ENCODE measurements at regions not wholly inside any gene's neighbourhood (a gene's known extent, or its start where the extent isn't known, plus 50 kb on each side); places are given as distances from the start of the nearest gene placed in this dataset.
"Not testable (repeated sequence)": the region's sequence is repeated elsewhere in the genome, so short reads cannot be mapped to it uniquely, and the experiment has no call there.

- H3K4me1 Mint-ChIP-seq, result no peaks in the 10 kb centered on the region
- no peak overlapping the region for H3K27ac Mint-ChIP-seq
- no peaks in the 10 kb centered on the region for H3K27me3 Mint-ChIP-seq (ENCODE audit: low read depth)
- no peaks in the 10 kb centered on the region for H3K9me3 Mint-ChIP-seq
- no peak for TF ChIP-seq CTCF (IDR thresholded peaks at IDR 0.05; ENCODE audit: unreplicated experiment in 3 of 3)
- H3K4me3 Mint-ChIP-seq, result no peak overlapping the region
- H3K36me3 Mint-ChIP-seq (ENCODE audit: low read depth), result no peaks in the 10 kb centered on the region
Observed at GRCh38 chr1:196160066-196160795, 448.0 kb downstream of the KCNT2 start.

GRCh38 chr1:196155586-196155985 is 452.7 kb downstream of the KCNT2 start:
- no peaks in the 10 kb centered on the region for H3K27me3 Mint-ChIP-seq (ENCODE audit: low read depth)
- H3K36me3 Mint-ChIP-seq (ENCODE audit: low read depth), result no peaks in the 10 kb centered on the region
- H3K9me3 Mint-ChIP-seq, result no peaks in the 10 kb centered on the region

GRCh38 chr1:196152975-196153374 is 455.3 kb downstream of the KCNT2 start:
- no peaks in the 10 kb centered on the region for H3K36me3 Mint-ChIP-seq (ENCODE audit: low read depth)
- no peak overlapping the region for H3K4me3 Mint-ChIP-seq
- no peak for TF ChIP-seq CTCF (IDR thresholded peaks at IDR 0.05; ENCODE audit: unreplicated experiment in 3 of 3)
- no peaks in the 10 kb centered on the region for H3K27me3 Mint-ChIP-seq (ENCODE audit: low read depth)
- no peaks in the 10 kb centered on the region for H3K9me3 Mint-ChIP-seq
- H3K27ac Mint-ChIP-seq, result no peak overlapping the region
- H3K4me1 Mint-ChIP-seq, result no peaks in the 10 kb centered on the region

More at GRCh38 chr1:196155586-196155985, 452.7 kb downstream of the KCNT2 start:
- H3K4me3 Mint-ChIP-seq, result no peak overlapping the region
- H3K4me1 Mint-ChIP-seq, result no peaks in the 10 kb centered on the region
- no peak for TF ChIP-seq CTCF (IDR thresholded peaks at IDR 0.05; ENCODE audit: unreplicated experiment in 3 of 3)
- no peak overlapping the region for H3K27ac Mint-ChIP-seq

- H3K27ac Mint-ChIP-seq, result no peak overlapping the region
- H3K4me3 Mint-ChIP-seq, result no peak overlapping the region
- H3K27me3 Mint-ChIP-seq (ENCODE audit: low read depth), result no peaks in the 10 kb centered on the region
- H3K4me1 Mint-ChIP-seq, result no peaks in the 10 kb centered on the region
- TF ChIP-seq CTCF (IDR thresholded peaks at IDR 0.05; ENCODE audit: unreplicated experiment in 3 of 3), result no peak
- H3K36me3 Mint-ChIP-seq (ENCODE audit: low read depth), result no peaks in the 10 kb centered on the region
- H3K9me3 Mint-ChIP-seq, result no peaks in the 10 kb centered on the region
Observed at GRCh38 chr1:196152086-196152485, 456.2 kb downstream of the KCNT2 start.

- Mint-ChIP-seq H3K4me3 (no peak overlapping the region), H3K4me1 (no peaks in the 10 kb centered on the region), H3K9me3 (no peaks in the 10 kb centered on the region), H3K36me3 (ENCODE audit: low read depth) (no peaks in the 10 kb centered on the region), H3K27me3 (ENCODE audit: low read depth) (no peaks in the 10 kb centered on the region), H3K27ac (no peak overlapping the region)
- peak; percentile 47 to 71 (median 65) for TF ChIP-seq CTCF (IDR thresholded peaks at IDR 0.05; ENCODE audit: unreplicated experiment in 3 of 3)
Observed at GRCh38 chr1:196148367-196148970, 459.8 kb downstream of the KCNT2 start.

GRCh38 chr1:196147530-196147929 is 460.7 kb downstream of the KCNT2 start:
- Mint-ChIP-seq H3K4me1 (no peaks in the 10 kb centered on the region), H3K36me3 (ENCODE audit: low read depth) (no peaks in the 10 kb centered on the region), H3K27ac (no peak overlapping the region), H3K27me3 (ENCODE audit: low read depth) (no peaks in the 10 kb centered on the region), H3K9me3 (no peaks in the 10 kb centered on the region), H3K4me3 (no peak overlapping the region)
- no peak for TF ChIP-seq CTCF (IDR thresholded peaks at IDR 0.05; ENCODE audit: unreplicated experiment in 3 of 3)

GRCh38 chr1:196145151-196145550 is 463.1 kb downstream of the KCNT2 start:
- not testable (repeated sequence) for H3K4me1 Mint-ChIP-seq; H3K36me3 Mint-ChIP-seq (ENCODE audit: low read depth); H3K27ac Mint-ChIP-seq; H3K4me3 Mint-ChIP-seq; H3K9me3 Mint-ChIP-seq; H3K27me3 Mint-ChIP-seq (ENCODE audit: low read depth)
